ENCODE measurements at regions not wholly inside any gene's neighbourhood (a gene's known extent, or its start where the extent isn't known, plus 50 kb on each side); places are given as distances from the start of the nearest gene placed in this dataset.

GRCh38 chr2:187107001-187107400 is 258.0 kb upstream of the ZSWIM2 start (continued):
- TF ChIP-seq EZH2 (IDR thresholded peaks at IDR 0.05; ENCODE audit: borderline replicate concordance, control insufficient read depth, low read depth, low read length) = no peak
- no peak for TF ChIP-seq BRCA1 (IDR thresholded peaks at IDR 0.05; ENCODE audit: low read depth, low read length)
- no peak for TF ChIP-seq RELB (IDR thresholded peaks at IDR 0.05; ENCODE audit: low read depth)

GRCh38 chr2:187105218-187105617 is 256.2 kb upstream of the ZSWIM2 start:
- Histone ChIP-seq H3K27ac (ENCODE audit: control insufficient read depth, insufficient read depth) (no peak overlapping the region), H3K9me3 (replicated peaks; ENCODE audit: control insufficient read depth, insufficient read depth, low read length) (no peaks in the 10 kb centered on the region), H2AFZ (ENCODE audit: control insufficient read depth, low read depth, low read length) (no peak overlapping the region), H3K79me2 (ENCODE audit: control insufficient read depth, insufficient read depth, low read length) (no peaks in the 10 kb centered on the region), H3K27me3 (replicated peaks in 1 of 2; ENCODE audit: control insufficient read depth in 2 of 2, insufficient read depth in 2 of 2, low read length in 1 of 2) (no peaks in the 10 kb centered on the region), H4K20me1 (ENCODE audit: control insufficient read depth, insufficient read depth) (no peaks in the 10 kb centered on the region), H3K4me2 (ENCODE audit: control insufficient read depth, insufficient read depth) (no peak overlapping the region), H3K36me3 (ENCODE audit: control insufficient read depth in 2 of 2, insufficient read depth in 2 of 2, low read length in 1 of 2) (no peaks in the 10 kb centered on the region), H3K4me1 (ENCODE audit: control insufficient read depth, insufficient read depth, low read length) (no peaks in the 10 kb centered on the region), H3K9ac (ENCODE audit: control insufficient read depth, insufficient read depth, low read length) (no peak overlapping the region), H3K4me3 (no peak overlapping the region)
- CTCF ChIA-PET = no interaction called here
- no TSS peak for BruUV-seq (replicated peaks)
- no peak for ATAC-seq
- RAD21 ChIA-PET (ENCODE audit: unreplicated experiment) = no interaction called here
- WGBS (ENCODE audit: insufficient coverage, insufficient replicate concordance, low lambda C conversion rate, missing lambda C conversion rate) = 33% methylated on average over 3 of the region's 3 CpGs
- SMC1A ChIA-PET (ENCODE audit: uncharacterized antibody, unreplicated experiment) = interaction anchor here (0.6 to 0.7 kb wide), 2 partner anchors 1297 to 1658 kb away, joined by 3 to 4 read pairs; no protein-coding TSS in a partner anchor
- in situ Hi-C loops (cut with MboI) (no loop called here), intact Hi-C loops (cut with micrococcal nuclease; ENCODE audit: unreplicated experiment) (no loop called here)
- TF ChIP-seq FOXK2 (IDR thresholded peaks at IDR 0.05) = no peak
- TF ChIP-seq USF2 (IDR thresholded peaks at IDR 0.05; ENCODE audit: borderline replicate concordance, low read depth, low read length) = no peak
- no peak for TF ChIP-seq YY1 (IDR thresholded peaks at IDR 0.05; ENCODE audit: low read depth, low read length)
- no peak for TF ChIP-seq RCOR1 (conservative IDR thresholded peaks at IDR 0.05; ENCODE audit: low read depth, low read length)
- TF ChIP-seq TCF12 (IDR thresholded peaks at IDR 0.05; ENCODE audit: low read depth, low read length) = no peak
- TF ChIP-seq EED (IDR thresholded peaks at IDR 0.05; ENCODE audit: low read depth) = no peak
- no peak for TF ChIP-seq NFXL1 (IDR thresholded peaks at IDR 0.05; ENCODE audit: borderline replicate concordance)
- no peak for TF ChIP-seq RELA (IDR thresholded peaks at IDR 0.05; ENCODE audit: borderline replicate concordance, partially characterized antibody)
- no peak for TF ChIP-seq CHD4 (IDR thresholded peaks at IDR 0.05)
- TF ChIP-seq E2F4 (IDR thresholded peaks at IDR 0.05; ENCODE audit: low read depth, low read length) = no peak
- POLR2A ChIA-PET = no interaction called here
- DNase-seq (ENCODE audit: low read depth, low spot score) = no peak
- no peak for FAIRE-seq

Measured in GM12878 (cell line).